Keratinocyte (primary cell): ENCODE measurements at regions not wholly inside any gene's neighbourhood (a gene's known extent, or its start where the extent isn't known, plus 50 kb on each side); places are given as distances from the start of the nearest gene placed in this dataset.

ENCODE experiments used
- DNase-seq: peaks from one replicate; pipeline ENCODE4 v3.0.0-alpha.2; 2011; ENCODE audit warnings: low read depth, missing footprints, low spot score
- FAIRE-seq: peaks from 2 replicates; lab custom pipeline; 2011; peaks lifted over from hg19 to GRCh38; lab: Jason Lieb, UNC
- H2AFZ ChIP-seq: 2 replicates; pipeline ENCODE4 v1.6.0; 2012; ENCODE audit warnings: low read length, control low read depth, inconsistent platforms; ENCODE audit not compliant: control insufficient read depth
- H3K27ac ChIP-seq: 2 replicates; pipeline ENCODE4 v1.5.1; 2011; ENCODE audit warnings: low read length; ENCODE audit not compliant: control insufficient read depth, insufficient read depth
- H3K27me3 ChIP-seq: 3 replicates; pipeline ENCODE4 v1.6.0; 2011; ENCODE audit warnings: low read length; ENCODE audit not compliant: control insufficient read depth, insufficient read depth; ENCODE audit errors: extremely low read depth
- H3K36me3 ChIP-seq, 2 experiments: 2 replicates in 1 of 2; 3 replicates in 1 of 2; pipeline ENCODE4 v1.5.1; 2011; ENCODE audit warnings: low read length in 2 of 2, mild to moderate bottlenecking in 1 of 2; ENCODE audit not compliant: control insufficient read depth in 2 of 2, insufficient read depth in 2 of 2; ENCODE audit errors: extremely low read depth in 1 of 2
- H3K4me1 ChIP-seq: 3 replicates; pipeline ENCODE4 v1.5.1; 2011; ENCODE audit warnings: low read length; ENCODE audit not compliant: control insufficient read depth, insufficient read depth; ENCODE audit errors: extremely low read depth
- H3K4me2 ChIP-seq: 3 replicates; pipeline ENCODE4 v1.6.0; 2011; ENCODE audit warnings: low read depth, low read length; ENCODE audit not compliant: control insufficient read depth, insufficient read depth; ENCODE audit errors: extremely low read depth
- H3K4me3 ChIP-seq, 3 experiments: fragments of 200-600 bp in 1 of 3; sonication (generic) in 1 of 3; 2 replicates in 2 of 3; 3 replicates in 1 of 3; pipeline ENCODE4 v1.5.1; 2011 to 2016; ENCODE audit warnings: low read length in 3 of 3, mild to moderate bottlenecking in 3 of 3, control low read depth in 2 of 3, inconsistent platforms in 1 of 3, low read depth in 1 of 3, mixed read lengths in 1 of 3, mixed run types in 1 of 3, moderate library complexity in 1 of 3; ENCODE audit not compliant: control insufficient read depth in 2 of 3, insufficient read depth in 2 of 3; ENCODE audit errors: extremely low read depth in 1 of 3
- H3K79me2 ChIP-seq: 2 replicates; pipeline ENCODE4 v1.6.0; 2012; ENCODE audit warnings: low read length; ENCODE audit not compliant: control insufficient read depth, insufficient read depth
- H3K9ac ChIP-seq: 3 replicates; pipeline ENCODE4 v1.6.0; 2011; ENCODE audit warnings: low read length; ENCODE audit not compliant: control insufficient read depth, insufficient read depth; ENCODE audit errors: extremely low read depth
- H3K9me1 ChIP-seq: 3 replicates; pipeline ENCODE4 v1.6.0; 2011; ENCODE audit warnings: low read length; ENCODE audit not compliant: control insufficient read depth, insufficient read depth; ENCODE audit errors: extremely low read depth
- H3K9me3 ChIP-seq: 2 replicates; pipeline ENCODE4 v1.5.1; 2012; ENCODE audit warnings: low read depth, low read length; ENCODE audit not compliant: control insufficient read depth
- H4K20me1 ChIP-seq: 3 replicates; pipeline ENCODE4 v1.6.0; 2011; ENCODE audit warnings: low read length; ENCODE audit not compliant: control insufficient read depth, insufficient read depth; ENCODE audit errors: extremely low read depth
- EZH2 ChIP-seq: IDR thresholded peaks from one replicate; pipeline ENCODE4 v1.6.1; 2012; ENCODE audit warnings: inconsistent platforms, mild to moderate bottlenecking, low read length, moderate library complexity
- dilution Hi-C: fragments of 300-500 bp; cut with MboI; formaldehyde crosslinking; loops from one replicate; pipeline ENCODE4 v1.7.0; 2020; ENCODE audit warnings: low sequenced_read_pairs; ENCODE audit not compliant: extremely low pct_ligation_motif_present
- TF ChIP-seq, protein P1 (sequence below), 3 experiments: IDR thresholded peaks in 1 of 3; conservative IDR thresholded peaks in 1 of 3; optimal IDR thresholded peaks in 1 of 3; 2 replicates in 2 of 3; 3 replicates in 1 of 3; pipeline versions ENCODE3 to v1.5.1; 2011; ENCODE audit warnings: low read length in 3 of 3, mild to moderate bottlenecking in 3 of 3, moderate library complexity in 2 of 3, control low read depth in 1 of 3, inconsistent platforms in 1 of 3; ENCODE audit not compliant: insufficient read depth in 2 of 3; ENCODE audit errors: extremely low read depth in 1 of 3

DNA sequence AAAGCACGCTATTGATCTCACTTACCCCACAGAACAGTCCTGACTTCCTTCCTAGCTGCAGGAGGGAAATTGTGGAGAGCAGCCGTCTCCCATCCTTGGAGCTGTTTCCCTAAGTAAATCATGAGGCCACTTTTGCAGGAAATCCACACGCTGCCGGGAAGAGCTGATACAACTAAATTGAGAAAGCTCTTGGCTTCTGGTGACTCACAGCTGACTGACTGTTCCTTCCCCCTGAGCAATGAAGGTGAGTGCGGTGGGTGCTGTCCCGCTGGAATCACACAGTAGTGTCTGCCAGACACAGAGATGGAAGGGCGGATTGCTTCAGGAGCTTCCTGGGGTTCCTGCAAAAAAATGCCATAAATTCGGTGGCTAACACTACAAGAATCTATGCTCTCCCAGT lies 268.9 kb downstream of the ASMT start:
- peaks cover 12% of the 10 kb centered on the region for H3K9me3 ChIP-seq
- FAIRE-seq = no peak

GRCh38 chrX:1884446-1884845 lies 269.6 kb downstream of the ASMT start:
- Histone ChIP-seq H3K9me1 (no peaks in the 10 kb centered on the region), H3K27me3 (no peaks in the 10 kb centered on the region), H4K20me1 (no peaks in the 10 kb centered on the region), H3K36me3 (no peaks in the 10 kb centered on the region), H3K79me2 (no peaks in the 10 kb centered on the region), H2AFZ (no peak overlapping the region), H3K9ac (no peak overlapping the region), H3K27ac (no peak overlapping the region), H3K9me3 (peaks cover 12% of the 10 kb centered on the region), H3K4me3 (no peak overlapping the region), H3K4me1 (no peaks in the 10 kb centered on the region), H3K4me2 (no peak overlapping the region)
- TF ChIP-seq EZH2 = no peak
- TF ChIP-seq, protein P1, sequence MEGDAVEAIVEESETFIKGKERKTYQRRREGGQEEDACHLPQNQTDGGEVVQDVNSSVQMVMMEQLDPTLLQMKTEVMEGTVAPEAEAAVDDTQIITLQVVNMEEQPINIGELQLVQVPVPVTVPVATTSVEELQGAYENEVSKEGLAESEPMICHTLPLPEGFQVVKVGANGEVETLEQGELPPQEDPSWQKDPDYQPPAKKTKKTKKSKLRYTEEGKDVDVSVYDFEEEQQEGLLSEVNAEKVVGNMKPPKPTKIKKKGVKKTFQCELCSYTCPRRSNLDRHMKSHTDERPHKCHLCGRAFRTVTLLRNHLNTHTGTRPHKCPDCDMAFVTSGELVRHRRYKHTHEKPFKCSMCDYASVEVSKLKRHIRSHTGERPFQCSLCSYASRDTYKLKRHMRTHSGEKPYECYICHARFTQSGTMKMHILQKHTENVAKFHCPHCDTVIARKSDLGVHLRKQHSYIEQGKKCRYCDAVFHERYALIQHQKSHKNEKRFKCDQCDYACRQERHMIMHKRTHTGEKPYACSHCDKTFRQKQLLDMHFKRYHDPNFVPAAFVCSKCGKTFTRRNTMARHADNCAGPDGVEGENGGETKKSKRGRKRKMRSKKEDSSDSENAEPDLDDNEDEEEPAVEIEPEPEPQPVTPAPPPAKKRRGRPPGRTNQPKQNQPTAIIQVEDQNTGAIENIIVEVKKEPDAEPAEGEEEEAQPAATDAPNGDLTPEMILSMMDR (optimal IDR thresholded peaks at IDR 0.05 in 1 of 3, IDR thresholded peaks at IDR 0.05 in 1 of 3, conservative IDR thresholded peaks at IDR 0.05 in 1 of 3; ENCODE audit: extremely low read depth in 1 of 3, insufficient read depth in 2 of 3, low read length in 3 of 3) = no peak
- dilution Hi-C loops = no loop called here
- DNase-seq = no peak
- no peak for FAIRE-seq

More for the DNA sequence above, 268.9 kb downstream of the ASMT start:
- Histone ChIP-seq H3K4me2 (no peak overlapping the region), H3K27ac (no peak overlapping the region), H2AFZ (no peak overlapping the region), H3K4me3 (no peak overlapping the region), H3K36me3 (no peaks in the 10 kb centered on the region), H4K20me1 (no peaks in the 10 kb centered on the region), H3K79me2 (no peaks in the 10 kb centered on the region), H3K9ac (no peak overlapping the region), H3K27me3 (no peaks in the 10 kb centered on the region), H3K9me1 (no peaks in the 10 kb centered on the region), H3K4me1 (no peaks in the 10 kb centered on the region)
- no peak for TF ChIP-seq EZH2
- TF ChIP-seq, protein P1 (optimal IDR thresholded peaks at IDR 0.05 in 1 of 3, IDR thresholded peaks at IDR 0.05 in 1 of 3, conservative IDR thresholded peaks at IDR 0.05 in 1 of 3; ENCODE audit: extremely low read depth in 1 of 3, insufficient read depth in 2 of 3, low read length in 3 of 3) = no peak
- DNase-seq = no peak
- dilution Hi-C loops = no loop called here
